ENCODE measurements at regions not wholly inside any gene's neighbourhood (a gene's known extent, or its start where the extent isn't known, plus 50 kb on each side); places are given as distances from the start of the nearest gene placed in this dataset.
A peak's percentile ranks its signal among the peaks of the same experiment; 100 is the strongest.
"Not testable (repeated sequence)": the region's sequence is repeated elsewhere in the genome, so short reads cannot be mapped to it uniquely, and the experiment has no call there.

- no peak for DNase-seq
Observed at GRCh38 chr5:154702477-154702876, 52.7 kb upstream of the LARP1 start.

DNA sequence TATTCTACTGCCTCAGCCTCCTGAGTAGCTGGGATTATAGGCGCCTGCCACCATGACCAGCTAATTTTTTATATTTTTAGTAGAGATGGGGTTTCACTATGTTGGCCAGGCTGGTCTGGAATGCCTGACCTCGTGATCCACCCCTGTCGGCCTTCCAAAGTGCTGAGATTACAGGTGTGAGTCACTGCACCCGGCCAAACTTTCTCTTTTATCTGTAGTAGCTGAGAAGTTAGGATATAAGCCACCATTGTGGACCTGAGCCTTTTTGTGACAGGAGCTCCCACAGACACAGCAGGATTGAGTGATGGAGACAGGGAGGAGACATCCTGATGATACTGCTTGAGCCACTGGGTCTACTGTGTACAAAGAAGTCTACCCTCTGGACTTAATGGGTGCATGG lies 53.5 kb upstream of the LARP1 start:
- DNase-seq, result not testable (repeated sequence)

- peak; percentile 25 for DNase-seq
Observed at GRCh38 chr5:154701181-154701580, 54.0 kb upstream of the LARP1 start.

- DNase-seq, result not testable (repeated sequence)
Observed at GRCh38 chr5:154700289-154700928, 54.8 kb upstream of the LARP1 start.

GRCh38 chr5:154698763-154699162 lies 56.4 kb upstream of the LARP1 start:
- DNase-seq, result no peak

- DNase-seq, result no peak
Observed at GRCh38 chr5:154697371-154697770, 57.8 kb upstream of the LARP1 start.

DNA sequence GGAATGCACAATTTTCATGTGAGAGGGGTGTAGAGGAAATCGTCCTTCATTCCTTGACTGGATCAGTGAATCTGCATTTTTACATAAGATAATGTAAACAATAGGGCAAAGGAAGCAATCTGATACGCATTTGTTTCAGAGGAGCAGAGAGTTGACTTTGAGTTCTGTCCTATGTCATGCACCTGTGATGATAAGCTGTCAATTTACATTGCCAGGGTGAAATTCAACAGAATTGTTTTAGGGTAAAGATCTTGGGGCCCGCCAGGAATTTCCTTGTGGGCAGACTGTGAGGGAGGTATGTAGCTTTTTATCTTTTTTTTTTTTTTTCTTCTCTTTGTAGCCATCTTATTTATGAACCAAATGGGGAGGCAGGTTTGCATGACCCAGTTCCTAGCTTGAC lies 58.3 kb upstream of the LARP1 start:
- no peak for DNase-seq

GRCh38 chr5:154694159-154694558 lies 61.0 kb upstream of the LARP1 start:
- no peak for DNase-seq

GRCh38 chr5:154690488-154690887 lies 64.7 kb upstream of the LARP1 start:
- no peak for DNase-seq

- DNase-seq, result no peak
Observed at GRCh38 chr5:154686490-154686889, 68.7 kb upstream of the LARP1 start.

- no peak for DNase-seq
Observed at GRCh38 chr5:154683101-154683880, 71.9 kb upstream of the LARP1 start.

DNA sequence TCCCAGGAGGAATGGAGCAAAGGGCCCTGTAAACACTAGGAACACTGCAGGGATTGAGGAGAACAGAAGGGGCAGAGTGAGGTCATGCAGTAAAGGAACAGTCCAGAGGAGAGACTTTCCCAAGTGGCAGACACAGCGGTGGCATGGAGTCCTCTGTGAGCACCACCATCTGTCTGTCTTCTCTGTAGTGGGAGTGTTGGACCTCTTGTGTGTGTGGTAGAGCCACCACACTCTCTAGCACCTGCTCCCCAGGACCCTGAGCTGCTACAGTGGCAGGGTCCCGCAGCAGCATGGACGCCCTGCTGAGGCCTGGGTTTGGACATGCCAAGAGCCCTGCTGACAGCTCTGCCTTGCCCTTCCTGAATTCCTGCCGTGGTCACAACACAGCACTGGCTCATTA lies 75.7 kb upstream of the LARP1 start:
- no peak for DNase-seq

DNA sequence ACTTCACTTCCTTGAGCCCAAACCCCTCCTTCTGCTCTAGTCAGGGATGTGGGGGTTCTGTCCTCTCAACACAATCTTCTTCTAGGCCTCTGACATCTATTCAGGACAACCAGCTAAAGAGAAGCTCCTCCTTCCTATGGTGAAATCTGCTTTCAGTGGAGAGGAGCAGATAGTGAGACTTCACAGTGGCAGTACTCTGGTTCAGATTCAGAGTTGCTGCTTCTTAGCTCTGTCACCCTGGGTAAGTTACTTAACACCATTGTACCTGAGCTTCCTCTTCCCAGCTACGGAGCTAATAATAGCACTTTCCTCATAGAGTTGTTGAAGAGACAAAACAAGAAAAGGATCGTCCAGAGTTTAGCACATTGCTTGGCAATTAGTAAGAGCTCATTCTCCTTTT lies 77.3 kb upstream of the LARP1 start:
- no peak for DNase-seq

GRCh38 chr5:154676508-154676907 lies 78.7 kb upstream of the LARP1 start:
- DNase-seq, result no peak

DNA sequence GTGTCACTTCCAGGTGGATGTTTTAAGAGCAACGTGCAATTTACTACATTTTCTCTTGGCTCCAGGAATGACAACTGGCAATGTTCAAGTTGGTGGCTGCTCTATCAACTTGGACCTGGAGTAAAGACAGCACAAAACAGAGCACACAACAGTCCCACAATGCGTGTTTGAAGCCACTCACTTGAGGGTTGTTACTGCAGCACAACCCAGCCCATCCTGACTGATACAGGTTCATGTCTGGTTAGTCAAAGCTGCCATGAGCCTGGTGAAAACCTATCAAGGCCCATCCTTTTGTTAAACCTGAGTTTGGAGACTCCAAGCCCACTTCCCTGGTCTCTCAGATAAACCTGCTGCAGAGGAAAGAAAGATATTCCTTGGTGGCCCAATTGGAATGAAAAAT lies 81.1 kb upstream of the LARP1 start:
- no peak for DNase-seq

- no peak for DNase-seq
Observed at GRCh38 chr5:154673506-154673905, 81.7 kb upstream of the LARP1 start.

DNA sequence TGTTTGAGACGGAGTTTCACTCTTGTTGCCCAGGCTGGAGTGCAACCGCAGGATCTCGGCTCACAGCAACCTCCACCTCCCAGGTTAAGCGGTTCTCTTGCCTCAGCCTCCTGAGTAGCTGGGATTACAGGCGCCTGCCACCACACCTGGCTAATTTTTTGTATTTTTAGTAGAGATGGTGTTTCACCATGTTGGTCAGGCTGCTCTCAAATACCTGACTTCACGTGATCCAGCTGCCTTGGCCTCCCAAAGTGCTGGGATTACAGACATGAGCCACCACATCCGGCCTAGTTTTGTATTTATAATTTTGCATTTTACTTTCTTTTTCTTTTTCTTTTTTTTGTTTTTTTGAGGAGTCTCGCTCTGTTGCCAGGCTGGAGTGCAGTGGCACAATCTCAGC lies 85.3 kb upstream of the LARP1 start:
- DNase-seq, result not testable (repeated sequence)

- DNase-seq, result no peak
Observed at GRCh38 chr5:154669402-154669801, 85.8 kb upstream of the LARP1 start.

GRCh38 chr5:154664869-154665268 lies 90.3 kb upstream of the LARP1 start:
- DNase-seq, result no peak

- no peak for DNase-seq
Observed at GRCh38 chr5:154663424-154663823, 91.8 kb upstream of the LARP1 start.

DNA sequence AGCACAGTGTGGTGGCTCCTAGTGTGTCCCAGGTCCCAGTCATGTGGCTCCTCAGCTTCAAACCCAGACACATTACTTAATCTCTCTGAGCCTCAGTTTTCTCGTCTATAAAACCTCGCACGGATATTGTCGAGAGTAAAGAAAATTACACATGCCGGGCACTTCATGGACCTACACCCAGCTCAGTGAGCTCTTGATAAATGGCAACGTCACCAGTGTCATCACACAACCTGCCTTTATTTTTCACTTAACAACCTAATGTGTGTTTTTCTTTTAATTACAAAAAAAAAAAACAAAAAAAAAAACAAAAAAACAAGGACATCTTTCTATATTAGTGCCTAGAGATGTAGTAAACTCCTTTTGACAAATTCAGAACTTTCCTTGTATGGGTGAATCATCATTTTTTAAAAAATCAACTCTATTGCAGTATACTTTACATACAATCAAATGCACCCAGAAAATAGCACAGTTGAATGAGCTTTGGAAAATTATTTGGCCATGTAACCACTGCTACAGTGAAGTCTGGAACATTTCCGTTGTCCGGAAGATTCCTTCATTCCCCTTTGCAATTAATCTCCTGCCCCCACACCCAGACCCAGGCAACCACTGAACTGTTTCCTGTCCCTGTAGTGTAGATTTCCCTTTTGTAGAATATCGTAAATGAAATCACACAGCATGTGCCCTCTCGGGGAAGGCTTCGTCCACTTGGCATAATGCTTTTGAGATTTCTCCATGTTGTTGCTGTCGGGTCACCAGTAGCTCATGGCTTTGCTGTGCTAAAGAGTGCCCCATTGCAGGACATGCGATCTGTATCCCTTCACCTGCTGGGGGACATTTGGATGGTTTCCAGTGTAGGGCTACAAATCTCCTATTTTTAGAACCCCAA lies 100.4 kb upstream of the LARP1 start:
- no peak for DNase-seq

GRCh38 chr5:154653764-154654485 lies 101.3 kb upstream of the LARP1 start:
- DNase-seq, result no peak

GRCh38 chr5:154653418-154653763 lies 101.8 kb upstream of the LARP1 start:
- no peak for DNase-seq
